GM12892 (cell line): ENCODE measurements at regions not wholly inside any gene's neighbourhood (a gene's known extent, or its start where the extent isn't known, plus 50 kb on each side); places are given as distances from the start of the nearest gene placed in this dataset.

Experiments used
- POLR2A ChIP-seq: IDR thresholded peaks from 2 replicates; pipeline ENCODE4 v1.6.1; 2011; ENCODE audit warnings: low read depth, low read length, control low read depth
- POLR2AphosphoS5 ChIP-seq: IDR thresholded peaks from 2 replicates; pipeline ENCODE4 v1.6.1; 2011; ENCODE audit warnings: low read depth, low read length, control low read depth
- TAF1 ChIP-seq: IDR thresholded peaks from 2 replicates; pipeline ENCODE4 v1.6.1; 2011; ENCODE audit warnings: low read depth, mild to moderate bottlenecking, control low read depth, low read length, borderline replicate concordance

GRCh38 chr7:42617071-42617765 lies 294.7 kb downstream of the C7orf25 start:
- TF ChIP-seq POLR2A (no peak), POLR2AphosphoS5 (no peak), TAF1 (no peak)
